ENCODE measurements at regions not wholly inside any gene's neighbourhood (a gene's known extent, or its start where the extent isn't known, plus 50 kb on each side); places are given as distances from the start of the nearest gene placed in this dataset.

DNA sequence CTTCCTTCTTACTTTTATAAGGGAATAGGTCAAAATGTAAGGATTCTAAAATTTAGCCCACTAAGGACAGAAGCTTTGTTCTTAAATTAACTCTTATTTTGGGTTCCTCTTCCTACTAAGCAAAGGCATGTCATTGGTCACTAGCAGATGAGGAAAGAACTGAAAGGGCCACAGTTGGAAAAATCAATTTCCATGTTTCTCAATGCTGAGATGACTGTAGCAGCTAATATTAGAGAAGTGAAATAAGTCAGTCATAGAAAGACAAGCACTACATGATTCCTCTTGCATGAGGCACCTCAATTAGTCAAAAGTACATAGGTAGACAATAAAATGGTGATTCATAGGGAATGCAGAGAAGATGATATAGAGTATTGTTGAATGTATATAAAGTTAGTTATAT is 353.7 kb downstream of the RSL24D1 start:
- TF ChIP-seq POLR2A (IDR thresholded peaks at IDR 0.05), result no peak
- TF ChIP-seq, protein P1, sequence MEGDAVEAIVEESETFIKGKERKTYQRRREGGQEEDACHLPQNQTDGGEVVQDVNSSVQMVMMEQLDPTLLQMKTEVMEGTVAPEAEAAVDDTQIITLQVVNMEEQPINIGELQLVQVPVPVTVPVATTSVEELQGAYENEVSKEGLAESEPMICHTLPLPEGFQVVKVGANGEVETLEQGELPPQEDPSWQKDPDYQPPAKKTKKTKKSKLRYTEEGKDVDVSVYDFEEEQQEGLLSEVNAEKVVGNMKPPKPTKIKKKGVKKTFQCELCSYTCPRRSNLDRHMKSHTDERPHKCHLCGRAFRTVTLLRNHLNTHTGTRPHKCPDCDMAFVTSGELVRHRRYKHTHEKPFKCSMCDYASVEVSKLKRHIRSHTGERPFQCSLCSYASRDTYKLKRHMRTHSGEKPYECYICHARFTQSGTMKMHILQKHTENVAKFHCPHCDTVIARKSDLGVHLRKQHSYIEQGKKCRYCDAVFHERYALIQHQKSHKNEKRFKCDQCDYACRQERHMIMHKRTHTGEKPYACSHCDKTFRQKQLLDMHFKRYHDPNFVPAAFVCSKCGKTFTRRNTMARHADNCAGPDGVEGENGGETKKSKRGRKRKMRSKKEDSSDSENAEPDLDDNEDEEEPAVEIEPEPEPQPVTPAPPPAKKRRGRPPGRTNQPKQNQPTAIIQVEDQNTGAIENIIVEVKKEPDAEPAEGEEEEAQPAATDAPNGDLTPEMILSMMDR (IDR thresholded peaks at IDR 0.05), result no peak

All from testis (tissue), 2 donors.